Upper lobe of left lung (tissue), 4 donors: ENCODE measurements at regions not wholly inside any gene's neighbourhood (a gene's known extent, or its start where the extent isn't known, plus 50 kb on each side); places are given as distances from the start of the nearest gene placed in this dataset.

ENCODE experiments used
- CTCF ChIP-seq, 6 experiments: fragments of 450-650 bp in 4 of 6; fragments of 200-600 bp in 2 of 6; sonication (generic) in 2 of 6; IDR thresholded peaks; one replicate each; pipeline ENCODE4 v1.5.1; 2016 to 2019; ENCODE audit warnings: antibody characterized with exemption in 6 of 6
- POLR2A ChIP-seq, 4 donors: fragments of 450-650 bp; IDR thresholded peaks; one replicate each; pipeline ENCODE4 v1.5.1; 2016 to 2017; ENCODE audit warnings: antibody characterized with exemption in 4 of 4, mild to moderate bottlenecking in 2 of 4

DNA sequence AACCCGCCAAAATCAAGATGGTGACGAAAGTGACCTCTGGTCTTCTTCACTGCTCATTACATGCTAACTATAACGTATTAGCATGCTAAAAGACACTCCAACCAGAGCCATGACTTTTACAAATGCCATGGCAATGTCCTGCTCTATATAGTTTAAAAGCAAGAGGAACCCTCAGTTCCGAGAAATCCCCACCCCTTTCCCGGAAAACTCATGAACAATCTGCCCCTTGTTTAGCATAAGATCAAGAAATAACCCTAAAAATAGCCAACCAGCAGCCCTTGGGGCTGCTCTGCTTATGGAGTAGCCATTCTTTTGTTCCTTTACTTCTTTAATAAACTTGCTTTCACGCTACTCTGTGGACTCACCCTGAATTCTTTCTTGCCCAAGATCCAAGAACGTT lies 463.5 kb upstream of the FAM241A start:
- TF ChIP-seq POLR2A (IDR thresholded peaks at IDR 0.05) (no peak), CTCF (IDR thresholded peaks at IDR 0.05) (no peak)
